Coronary artery (tissue), 2 donors: ENCODE measurements at regions not wholly inside any gene's neighbourhood (a gene's known extent, or its start where the extent isn't known, plus 50 kb on each side); places are given as distances from the start of the nearest gene placed in this dataset.
"Not testable (repeated sequence)": the region's sequence is repeated elsewhere in the genome, so short reads cannot be mapped to it uniquely, and the experiment has no call there.

Source experiments
- DNase-seq: peaks from one replicate; pipeline ENCODE4 v3.0.0-alpha.2; 2017; ENCODE audit warnings: low spot score
- H3K27ac ChIP-seq, 2 donors: fragments of 200-600 bp; sonication (generic); one replicate each; pipeline ENCODE4 v1.5.1; 2016 to 2019
- H3K4me3 ChIP-seq: fragments of 200-600 bp; sonication (generic); 2 replicates; pipeline ENCODE4 v1.5.1; 2016; ENCODE audit warnings: mild to moderate bottlenecking, moderate library complexity
- TF ChIP-seq, protein P1 (sequence below): fragments of 200-600 bp; sonication (generic); IDR thresholded peaks from one replicate; pipeline ENCODE4 v1.5.1; 2019; ENCODE audit warnings: antibody characterized with exemption

DNA sequence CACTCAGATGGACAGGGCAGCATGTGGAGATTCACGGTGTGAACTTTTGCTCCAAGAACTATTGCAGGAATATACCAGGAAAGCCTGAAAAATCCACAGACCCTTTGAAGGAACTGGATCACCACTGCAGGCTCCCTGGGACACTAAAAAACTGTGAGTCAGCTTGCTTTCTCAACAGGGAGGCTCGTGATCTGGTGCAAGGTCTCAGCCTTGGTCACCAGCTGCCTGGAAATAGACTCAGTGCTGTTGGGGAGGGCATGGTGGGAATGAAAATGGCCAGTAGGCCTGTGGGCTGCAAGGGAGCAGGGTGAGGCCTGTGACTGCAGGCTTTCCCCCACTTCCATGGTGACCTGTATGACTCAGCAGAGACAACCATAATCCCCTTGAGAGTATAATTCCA lies 426.4 kb upstream of the RPS6KA3 start:
- no peak overlapping the region for H3K27ac ChIP-seq
- no peak for DNase-seq
- H3K4me3 ChIP-seq: no peak overlapping the region
- TF ChIP-seq, protein P1, sequence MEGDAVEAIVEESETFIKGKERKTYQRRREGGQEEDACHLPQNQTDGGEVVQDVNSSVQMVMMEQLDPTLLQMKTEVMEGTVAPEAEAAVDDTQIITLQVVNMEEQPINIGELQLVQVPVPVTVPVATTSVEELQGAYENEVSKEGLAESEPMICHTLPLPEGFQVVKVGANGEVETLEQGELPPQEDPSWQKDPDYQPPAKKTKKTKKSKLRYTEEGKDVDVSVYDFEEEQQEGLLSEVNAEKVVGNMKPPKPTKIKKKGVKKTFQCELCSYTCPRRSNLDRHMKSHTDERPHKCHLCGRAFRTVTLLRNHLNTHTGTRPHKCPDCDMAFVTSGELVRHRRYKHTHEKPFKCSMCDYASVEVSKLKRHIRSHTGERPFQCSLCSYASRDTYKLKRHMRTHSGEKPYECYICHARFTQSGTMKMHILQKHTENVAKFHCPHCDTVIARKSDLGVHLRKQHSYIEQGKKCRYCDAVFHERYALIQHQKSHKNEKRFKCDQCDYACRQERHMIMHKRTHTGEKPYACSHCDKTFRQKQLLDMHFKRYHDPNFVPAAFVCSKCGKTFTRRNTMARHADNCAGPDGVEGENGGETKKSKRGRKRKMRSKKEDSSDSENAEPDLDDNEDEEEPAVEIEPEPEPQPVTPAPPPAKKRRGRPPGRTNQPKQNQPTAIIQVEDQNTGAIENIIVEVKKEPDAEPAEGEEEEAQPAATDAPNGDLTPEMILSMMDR: no peak

DNA sequence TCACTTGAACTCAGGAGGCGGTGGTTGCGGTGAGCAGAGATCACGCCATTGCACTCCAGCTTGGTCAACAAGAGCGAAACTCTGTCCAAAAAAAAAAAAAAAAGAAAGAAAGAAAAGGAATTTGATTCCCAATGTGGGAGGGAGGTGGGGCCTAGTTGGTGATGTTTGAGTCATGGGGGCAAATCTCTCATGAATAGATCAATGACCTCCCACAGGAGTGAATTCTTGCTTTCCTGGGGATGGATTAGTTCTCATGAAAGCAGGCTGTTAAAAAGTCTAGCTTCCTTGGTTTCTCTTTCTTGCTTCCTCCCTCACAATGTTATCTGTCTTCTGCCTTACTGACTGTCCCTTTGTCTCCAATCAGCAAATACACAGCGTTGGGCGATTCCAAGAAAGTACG lies 419.5 kb upstream of the RPS6KA3 start:
- TF ChIP-seq, protein P1: no peak
- no peak overlapping the region for H3K27ac ChIP-seq
- H3K4me3 ChIP-seq: no peak overlapping the region
- DNase-seq: no peak

DNA sequence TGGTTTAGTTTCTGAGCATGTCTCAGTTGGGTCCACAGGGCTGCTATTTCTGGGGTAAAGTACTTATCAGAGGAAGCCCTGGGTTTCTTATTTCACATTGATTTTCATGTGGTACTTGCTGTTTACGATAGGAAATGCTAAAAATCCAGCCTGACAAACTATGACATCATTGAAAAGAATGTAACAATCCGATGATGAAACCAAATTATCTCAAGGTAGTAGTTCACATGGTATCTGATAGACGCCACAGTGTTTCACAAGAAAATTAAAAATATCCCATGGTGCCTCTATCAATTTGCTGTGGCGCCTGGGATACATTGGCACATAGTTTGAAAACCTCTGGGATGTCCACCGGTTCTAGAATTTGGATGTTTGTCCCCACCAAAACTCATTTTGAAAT lies 418.9 kb upstream of the RPS6KA3 start:
- H3K27ac ChIP-seq: no peak overlapping the region
- TF ChIP-seq, protein P1: no peak
- no peak overlapping the region for H3K4me3 ChIP-seq
- DNase-seq: no peak

DNA sequence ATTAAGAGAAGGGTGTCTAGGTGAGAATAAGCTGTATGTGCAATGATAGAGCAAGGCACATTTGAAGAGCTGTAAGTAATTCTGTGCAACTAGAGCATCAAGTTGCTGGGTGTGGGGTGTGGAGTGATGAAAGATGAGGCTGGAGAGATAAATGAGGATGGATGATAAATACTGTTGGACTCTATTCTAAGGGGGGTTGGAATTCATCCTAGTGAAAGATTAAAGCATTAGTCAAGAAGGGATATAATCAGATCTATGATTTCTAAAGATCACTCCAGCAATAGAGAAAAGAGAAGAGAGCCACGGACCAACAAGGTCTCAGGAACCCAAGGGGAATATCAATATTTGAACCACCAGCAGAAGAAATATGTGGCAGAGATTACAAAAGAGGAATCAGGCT lies 415.0 kb upstream of the RPS6KA3 start:
- Histone ChIP-seq H3K27ac (no peak overlapping the region), H3K4me3 (no peak overlapping the region)
- TF ChIP-seq, protein P1: no peak
- DNase-seq: no peak

DNA sequence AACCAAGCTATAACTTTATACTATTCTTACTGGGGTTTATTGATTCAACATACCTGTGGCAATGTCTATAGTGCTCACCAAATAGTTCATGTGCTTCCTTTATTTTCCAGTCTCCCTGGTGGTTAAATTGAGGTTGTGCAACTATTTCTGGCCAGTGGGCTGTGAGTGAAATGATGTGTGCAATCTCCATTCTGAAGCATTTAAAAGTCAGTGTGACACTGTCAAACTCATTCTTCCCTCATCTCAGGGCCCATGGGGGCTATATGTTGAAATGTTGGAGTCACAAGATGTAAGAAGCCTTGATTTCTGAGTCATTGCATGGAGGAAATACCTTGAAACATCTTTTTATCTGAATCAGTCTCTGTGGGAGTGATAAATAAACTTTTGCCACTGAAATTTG lies 414.3 kb upstream of the RPS6KA3 start:
- H3K27ac ChIP-seq: no peak overlapping the region
- TF ChIP-seq, protein P1: no peak

DNA sequence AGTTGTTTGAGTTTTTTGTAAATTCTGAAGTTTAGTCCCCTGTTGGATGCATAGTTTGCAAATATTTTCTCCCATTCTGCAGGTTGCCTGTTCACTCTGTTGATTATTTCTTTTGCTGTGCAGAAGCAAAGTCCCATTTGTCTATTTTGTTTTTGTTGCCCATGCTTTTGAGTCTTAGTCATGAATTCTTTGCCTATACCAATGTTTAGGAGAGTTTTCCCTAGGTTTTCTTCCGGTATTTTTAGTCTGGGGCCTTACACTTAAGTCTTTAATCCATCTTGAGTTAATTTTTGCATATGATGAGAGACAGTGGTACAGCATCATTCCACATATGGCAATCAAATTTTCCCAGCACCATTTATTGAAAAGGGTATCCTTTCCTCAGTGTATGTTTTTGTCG lies 405.8 kb upstream of the RPS6KA3 start:
- no peak for DNase-seq
- Histone ChIP-seq H3K4me3 (no peak overlapping the region), H3K27ac (no peak overlapping the region)
- TF ChIP-seq, protein P1: no peak

More for the DNA sequence above, 414.3 kb upstream of the RPS6KA3 start:
- H3K4me3 ChIP-seq: no peak overlapping the region
- DNase-seq: no peak

DNA sequence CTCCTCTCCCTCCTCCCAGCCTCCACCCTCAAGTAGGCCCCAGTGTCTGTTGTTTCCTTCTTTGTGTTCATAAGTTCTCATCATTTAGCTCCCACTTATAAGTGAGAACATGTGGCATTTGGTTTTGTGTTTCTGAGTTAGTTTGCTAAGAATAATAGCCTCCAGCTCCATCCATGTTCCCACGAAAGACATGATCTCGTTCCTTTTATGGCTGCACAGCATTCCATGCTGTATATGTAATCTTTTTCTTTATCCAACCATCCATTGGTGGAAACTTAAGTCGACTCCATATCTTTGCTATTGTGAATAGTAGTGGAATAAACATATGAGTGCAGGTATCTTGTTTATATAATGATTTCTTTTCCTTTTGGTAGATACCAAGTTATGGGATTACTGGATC lies 405.0 kb upstream of the RPS6KA3 start:
- H3K4me3 ChIP-seq, DNase-seq, H3K27ac ChIP-seq: not testable (repeated sequence)

DNA sequence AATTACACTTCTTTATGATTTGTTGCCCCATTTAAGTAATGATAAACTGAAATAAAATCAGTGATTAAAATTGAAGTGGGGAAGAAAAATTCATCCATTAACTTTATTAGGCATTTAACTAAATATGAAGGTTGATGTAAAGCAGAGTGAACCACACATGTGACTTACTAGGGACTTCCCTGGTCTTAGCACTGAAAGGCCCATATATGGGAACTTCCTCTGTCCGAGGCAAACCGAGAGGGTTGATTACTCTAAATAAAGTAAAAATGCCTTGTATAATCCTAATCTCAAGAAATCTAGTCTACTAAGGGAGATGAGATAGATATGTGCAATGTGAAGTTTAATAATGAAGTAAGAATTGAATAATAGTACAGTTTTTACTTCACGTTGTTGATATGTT lies 403.9 kb upstream of the RPS6KA3 start:
- no peak for DNase-seq
- TF ChIP-seq, protein P1: no peak
- Histone ChIP-seq H3K27ac (no peak overlapping the region), H3K4me3 (no peak overlapping the region)
